ENCODE measurements at regions not wholly inside any gene's neighbourhood (a gene's known extent, or its start where the extent isn't known, plus 50 kb on each side); places are given as distances from the start of the nearest gene placed in this dataset.

DNA sequence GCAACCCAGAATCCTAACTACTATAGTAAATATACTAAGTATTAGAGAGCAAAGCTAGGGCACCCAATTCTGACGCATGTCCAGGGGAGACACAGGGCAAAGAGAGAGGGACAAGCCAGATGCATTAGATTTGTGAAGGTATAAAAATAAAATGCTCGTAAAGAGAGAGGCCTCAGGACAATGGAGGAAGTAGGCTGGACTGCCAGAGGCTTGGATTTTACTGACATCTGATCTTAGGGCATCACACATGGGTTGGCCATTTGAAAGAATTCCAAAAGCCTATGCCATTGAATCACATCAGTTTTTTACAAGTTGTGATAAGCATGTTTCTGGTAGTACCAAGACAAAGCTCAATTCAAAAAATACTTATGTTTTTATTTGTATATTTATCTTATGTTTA, 149.3 kb upstream of the MSX2 start:
- TF ChIP-seq POLR2A (IDR thresholded peaks at IDR 0.05) (no peak), CTCF (IDR thresholded peaks at IDR 0.05) (no peak)

Measured in body of pancreas (tissue), 4 donors.